HG03460 (cell line): ENCODE measurements at regions not wholly inside any gene's neighbourhood (a gene's known extent, or its start where the extent isn't known, plus 50 kb on each side); places are given as distances from the start of the nearest gene placed in this dataset.
"Not testable (repeated sequence)": the region's sequence is repeated elsewhere in the genome, so short reads cannot be mapped to it uniquely, and the experiment has no call there.

Experiments used
- ATAC-seq: cut with Tn5 transposase; IDR thresholded peaks from one replicate; pipeline ENCODE4 v1.9.1; 2021; ENCODE audit not compliant: unreplicated experiment

- ATAC-seq, result no peak
Measured at GRCh38 chr16:73143576-73144422, 95.9 kb upstream of the ZFHX3 start.

DNA sequence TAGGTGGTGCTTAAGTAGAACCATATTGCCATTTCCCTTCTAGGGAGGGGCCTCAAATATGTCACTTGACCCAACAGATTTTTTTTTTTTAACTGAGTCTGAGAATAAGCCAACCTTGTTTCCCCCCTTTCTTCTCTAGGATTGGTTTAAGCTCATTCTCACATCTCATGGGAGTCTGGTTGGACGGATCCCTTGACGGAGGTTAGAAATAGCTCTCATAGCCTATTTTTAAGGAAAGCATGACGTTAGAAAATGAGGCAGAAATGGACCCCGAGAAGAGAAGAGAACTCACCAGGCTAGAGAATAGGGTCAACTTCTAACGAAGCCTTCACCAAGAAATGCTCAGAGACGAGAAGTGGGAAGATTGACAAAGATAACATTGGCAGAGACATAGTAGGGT is 95.1 kb upstream of the ZFHX3 start:
- ATAC-seq, result no peak

GRCh38 chr16:73142053-73142854 is 94.3 kb upstream of the ZFHX3 start:
- ATAC-seq, result no peak

DNA sequence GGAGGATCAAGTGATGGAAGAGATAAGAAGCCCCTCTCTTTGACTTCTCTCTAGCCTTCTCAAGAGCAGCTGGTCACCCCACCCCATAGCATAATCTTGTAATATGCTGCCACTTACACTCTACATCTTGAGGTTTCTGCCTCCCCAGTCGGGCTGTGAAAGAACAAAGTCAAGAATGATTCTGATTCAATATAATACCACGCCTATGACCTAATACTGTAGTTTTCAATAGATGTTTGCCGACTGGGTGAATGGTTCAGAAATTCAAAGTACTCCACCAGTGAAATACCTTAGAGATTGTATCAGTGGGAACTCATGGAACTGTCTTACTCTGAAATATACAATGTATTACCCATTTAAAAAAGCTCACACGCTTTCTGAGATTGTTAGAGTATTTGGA is 93.0 kb upstream of the ZFHX3 start:
- no peak for ATAC-seq

- ATAC-seq, result no peak
Measured at GRCh38 chr16:73131156-73131862, 83.4 kb upstream of the ZFHX3 start.

DNA sequence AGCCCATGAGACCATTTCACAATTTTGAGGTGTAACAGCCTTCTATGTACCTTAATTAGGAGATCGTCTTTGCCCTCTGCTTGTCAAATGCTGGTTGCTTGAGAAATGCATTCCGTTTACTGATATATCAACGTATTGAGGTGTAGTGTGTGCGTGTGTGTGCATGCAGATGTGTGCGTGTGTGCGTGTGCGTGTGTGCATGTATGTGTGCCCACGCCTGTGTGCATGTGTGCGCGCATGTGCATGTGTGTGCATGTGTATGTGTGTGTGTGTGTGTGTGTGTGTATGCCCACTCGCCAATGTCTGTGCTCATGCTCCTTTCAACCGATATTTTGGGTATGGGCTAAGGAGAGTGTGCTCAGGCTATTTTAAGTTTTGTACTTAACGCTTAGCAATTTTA is 81.5 kb upstream of the ZFHX3 start:
- no peak for ATAC-seq

GRCh38 chr16:73126525-73126853 is 78.6 kb upstream of the ZFHX3 start:
- ATAC-seq, result no peak

DNA sequence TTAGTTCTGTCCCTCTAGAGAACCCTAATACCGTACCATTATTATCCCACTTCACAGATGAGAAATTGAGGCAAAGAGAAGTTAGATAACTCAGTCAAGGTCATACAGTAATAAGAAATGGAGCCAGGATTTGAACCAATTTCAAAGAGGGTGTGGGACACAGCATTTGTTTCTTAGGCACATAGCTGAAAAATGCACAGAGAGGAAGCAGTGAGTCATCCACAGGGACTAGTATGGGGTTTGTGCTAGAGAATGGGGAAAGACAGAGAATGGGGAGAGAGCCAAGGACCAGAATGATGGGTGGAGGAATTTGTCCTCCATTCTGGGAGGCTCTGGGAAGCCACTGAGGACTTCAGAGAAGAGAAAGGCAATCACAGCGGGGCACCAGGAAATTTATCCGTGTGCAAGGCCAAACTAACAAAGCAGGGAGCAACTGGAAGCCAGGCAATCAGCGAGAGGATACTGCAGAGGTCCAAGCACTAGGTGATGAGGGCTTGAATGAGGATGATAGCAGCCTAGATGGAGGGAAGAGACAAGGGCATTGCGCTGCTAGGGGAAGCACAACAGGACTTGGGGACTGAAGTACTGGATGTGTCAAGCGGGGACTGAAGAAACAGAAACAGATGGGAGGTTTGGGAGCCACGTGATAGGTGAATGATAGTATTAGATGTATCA is 78.1 kb upstream of the ZFHX3 start:
- ATAC-seq, result no peak

DNA sequence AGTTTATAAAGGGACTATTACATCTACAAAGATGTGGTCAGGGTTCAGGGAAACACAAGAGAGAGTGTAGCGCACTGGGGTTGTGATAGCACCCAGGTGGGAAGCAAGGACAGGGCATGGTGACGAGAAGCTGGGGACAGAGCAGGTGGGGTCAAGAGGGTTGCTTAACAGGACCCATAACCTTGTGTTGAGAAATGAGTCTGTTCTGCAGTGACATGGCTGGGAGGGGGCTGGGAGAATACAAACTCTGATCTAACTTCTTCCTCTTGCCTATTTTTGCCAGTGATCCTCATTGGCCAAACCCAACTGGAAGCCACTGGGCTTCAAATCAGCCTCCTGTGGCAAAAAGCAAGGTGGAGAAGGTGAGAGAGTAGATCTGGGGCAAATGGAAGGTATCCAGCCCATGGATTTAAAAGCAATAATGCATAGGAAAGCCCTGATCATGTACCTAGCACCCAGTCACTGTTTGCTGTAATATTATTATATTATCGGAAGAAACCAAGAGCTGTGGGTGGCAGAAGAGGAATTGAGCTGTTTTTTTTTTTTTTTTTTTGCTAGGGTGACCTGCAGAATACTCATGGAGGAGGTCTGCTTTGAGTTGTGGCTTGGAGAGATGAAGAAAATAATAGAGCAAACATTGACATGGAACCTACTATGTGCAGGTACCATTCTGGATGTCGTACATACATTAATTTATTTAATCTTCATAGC is 76.9 kb upstream of the ZFHX3 start:
- no peak for ATAC-seq

DNA sequence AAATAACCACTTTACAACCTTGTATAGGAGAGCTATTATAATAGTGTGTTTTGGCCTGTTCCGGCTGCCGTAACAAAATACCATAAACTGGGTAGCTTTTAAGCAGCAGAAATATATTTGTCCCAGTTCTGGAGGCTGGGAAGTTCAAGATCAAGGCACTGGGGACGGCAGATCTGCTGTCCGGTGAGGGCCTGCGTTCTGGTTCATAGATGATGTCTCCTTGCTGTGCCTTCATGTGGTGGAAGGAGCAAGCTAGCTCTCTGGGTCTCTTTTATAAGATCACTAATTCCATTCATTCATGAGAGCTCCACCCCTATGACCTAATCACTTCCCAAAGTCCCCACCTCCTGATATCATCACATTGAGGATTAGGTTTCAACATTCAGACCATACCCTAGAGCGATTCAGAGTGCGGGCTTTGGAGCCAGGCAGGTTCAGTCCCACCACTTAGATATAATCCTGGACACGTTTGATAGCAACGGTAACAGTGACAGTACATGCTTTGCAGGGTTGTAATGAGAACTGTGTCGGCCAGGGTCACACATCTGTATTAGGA is 76.2 kb upstream of the ZFHX3 start:
- ATAC-seq, result no peak

DNA sequence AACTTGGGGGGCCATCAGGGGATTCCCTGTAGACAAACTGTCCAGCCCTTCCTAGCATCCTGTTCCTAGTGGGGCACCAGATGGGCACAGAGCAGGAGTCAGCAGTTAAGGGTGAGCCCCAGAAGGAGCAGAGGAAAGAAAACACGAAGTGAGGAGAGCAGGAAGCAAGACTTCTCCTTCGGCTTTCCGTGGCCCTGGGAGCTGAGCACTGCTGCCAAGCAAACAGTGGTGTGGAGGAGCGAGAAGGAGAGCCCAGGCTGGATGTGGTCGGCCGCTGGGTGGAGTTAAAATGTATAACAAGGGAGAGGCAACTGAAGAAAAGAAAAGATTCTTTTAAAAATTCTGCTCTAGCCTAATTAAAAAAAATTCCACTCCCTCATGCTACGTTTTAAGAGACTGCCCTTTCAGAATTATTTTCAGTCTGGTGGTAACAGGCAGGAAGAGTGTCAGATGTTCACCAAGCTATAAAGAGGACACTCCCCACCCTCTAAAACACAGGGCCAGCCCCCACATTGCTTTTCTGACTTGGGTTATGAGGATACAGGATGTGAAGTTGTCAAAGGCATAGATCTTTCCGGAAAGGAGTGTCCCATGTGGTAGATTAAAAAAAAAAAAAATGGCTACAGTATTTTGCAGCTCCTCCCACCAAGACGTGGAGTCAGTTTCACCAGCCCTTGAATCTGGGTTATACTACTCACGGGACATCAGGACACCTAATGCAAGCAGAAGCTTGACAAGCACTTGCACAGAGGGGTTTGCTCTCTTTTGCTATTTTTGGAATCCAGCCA is 74.9 kb upstream of the ZFHX3 start:
- ATAC-seq, result no peak

DNA sequence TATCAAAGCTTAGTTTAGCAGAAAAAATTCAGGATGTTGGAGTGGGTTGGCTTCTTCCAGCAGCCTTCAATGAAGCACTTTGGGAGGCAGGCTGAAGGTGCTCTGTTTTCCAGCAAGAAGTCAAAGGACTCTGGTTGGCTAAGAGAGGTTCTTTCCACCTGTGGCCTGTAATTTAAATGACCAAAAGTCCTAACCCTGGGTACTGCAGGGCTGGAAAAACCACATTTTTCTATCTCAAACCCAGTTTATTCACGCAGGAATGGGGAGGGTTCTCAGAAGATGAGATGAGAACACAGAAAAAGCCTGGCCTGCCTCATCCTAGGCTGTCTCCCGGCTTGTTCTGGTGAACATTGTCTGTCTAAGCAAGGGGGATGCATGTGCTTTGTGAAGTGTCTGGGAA is 68.6 kb upstream of the ZFHX3 start:
- no peak for ATAC-seq

DNA sequence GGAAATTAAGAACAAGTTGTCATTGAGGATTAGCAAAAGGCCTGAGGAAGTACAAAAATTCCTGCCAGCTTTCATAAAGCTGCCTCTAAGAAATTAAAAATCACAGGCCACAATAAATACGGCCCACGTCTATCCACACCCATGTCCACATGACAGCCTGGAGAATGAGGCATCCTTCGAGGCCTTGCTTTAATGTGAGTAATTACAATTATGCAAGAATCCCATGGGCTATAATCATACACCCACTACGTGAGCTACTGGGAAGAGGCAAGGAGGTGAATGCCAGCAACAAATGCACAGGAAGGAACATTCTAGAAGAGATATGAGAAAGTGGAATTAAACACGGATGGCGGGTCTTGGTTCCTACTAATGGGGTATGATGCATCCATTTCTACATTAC is 65.4 kb upstream of the ZFHX3 start:
- ATAC-seq, result no peak

GRCh38 chr16:73108195-73108963 is 60.5 kb upstream of the ZFHX3 start:
- no peak for ATAC-seq

DNA sequence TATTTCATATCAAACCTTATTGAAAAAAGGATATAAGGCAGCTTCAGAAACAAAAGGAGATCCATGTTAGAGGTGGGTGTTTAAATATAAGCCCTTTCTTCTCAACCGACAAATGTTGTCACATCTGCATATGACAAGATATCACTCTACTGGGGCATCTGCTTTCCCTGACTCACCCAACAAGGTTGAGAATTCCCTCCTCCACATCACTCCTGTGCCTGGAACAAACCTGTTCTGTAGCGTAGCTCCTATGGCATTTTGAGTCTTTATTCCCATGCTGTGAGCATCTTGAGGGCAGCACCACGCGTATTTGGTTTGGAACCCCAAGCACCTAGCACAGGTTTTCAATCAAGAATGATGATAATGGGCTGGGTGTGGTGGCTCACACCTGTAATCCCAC is 59.4 kb upstream of the ZFHX3 start:
- ATAC-seq, result no peak

DNA sequence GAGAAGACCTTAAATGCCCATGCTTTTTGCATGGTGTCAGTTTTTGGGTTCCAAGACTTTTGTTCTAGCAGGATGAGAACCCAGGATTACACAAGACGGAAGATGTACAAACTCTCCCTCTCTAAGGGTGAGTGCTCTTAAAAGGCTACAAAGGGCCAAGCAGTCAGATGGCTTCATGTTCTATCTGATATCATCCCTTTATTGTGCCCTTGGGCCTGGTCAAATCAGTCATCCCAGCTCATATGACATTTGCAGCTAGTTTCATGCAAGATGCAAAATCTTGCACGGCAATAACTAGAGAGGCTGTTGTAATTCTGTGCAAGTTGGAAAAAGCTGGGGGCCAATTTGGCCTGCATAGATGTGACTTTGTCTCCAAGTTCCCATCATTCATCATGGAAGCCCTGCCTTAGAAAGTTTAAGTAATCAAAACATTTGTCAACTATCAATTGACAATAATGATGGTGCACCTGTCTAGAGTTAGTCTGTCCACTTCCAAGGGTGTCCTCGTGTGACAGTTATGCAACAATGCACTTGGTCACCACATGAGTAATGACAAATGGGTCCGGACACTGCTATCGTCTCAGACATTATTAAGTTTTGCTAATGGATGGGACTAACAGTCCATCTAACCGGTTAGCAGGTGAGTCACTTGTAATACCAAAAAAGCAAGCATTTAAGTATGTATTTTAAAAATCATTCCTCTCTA is 58.6 kb upstream of the ZFHX3 start:
- ATAC-seq, result no peak

GRCh38 chr16:73101568-73101967 is 53.6 kb upstream of the ZFHX3 start:
- ATAC-seq, result no peak

- not testable (repeated sequence) for ATAC-seq
Measured at GRCh38 chr16:73099601-73100000, 51.7 kb upstream of the ZFHX3 start.
